ENCODE measurements at regions not wholly inside any gene's neighbourhood (a gene's known extent, or its start where the extent isn't known, plus 50 kb on each side); places are given as distances from the start of the nearest gene placed in this dataset.

GRCh38 chr16:13552062-13552959, 367.6 kb upstream of the ERCC4 start:
- Mint-ChIP-seq H3K4me3 (no peak overlapping the region), H3K4me1 (no peaks in the 10 kb centered on the region), H3K9me3 (peaks cover 6% of the 10 kb centered on the region), H3K36me3 (no peaks in the 10 kb centered on the region), H3K27ac (no peak overlapping the region), H3K27me3 (no peaks in the 10 kb centered on the region)
- no peak for DNase-seq
- CTCF ChIA-PET, result no interaction called here

DNA sequence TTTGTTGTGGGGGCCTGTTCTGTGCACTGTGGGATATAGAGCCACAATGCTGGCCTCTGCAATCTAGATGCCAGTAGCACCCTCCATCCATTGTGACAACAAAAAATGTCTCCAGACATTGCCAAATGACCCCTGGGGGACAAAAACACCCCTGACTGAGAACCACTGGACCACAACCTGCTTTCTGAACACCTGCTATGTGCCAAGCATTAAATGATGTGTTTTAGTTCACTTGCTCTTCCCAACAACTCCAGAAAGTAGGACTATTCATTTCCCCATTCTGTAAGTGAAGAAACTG, 367.0 kb upstream of the ERCC4 start:
- H3K36me3 Mint-ChIP-seq, result no peaks in the 10 kb centered on the region
- H3K4me3 Mint-ChIP-seq, result no peak overlapping the region
- no peaks in the 10 kb centered on the region for H3K4me1 Mint-ChIP-seq
- peaks cover 6% of the 10 kb centered on the region for H3K9me3 Mint-ChIP-seq
- CTCF ChIA-PET, result no interaction called here
- H3K27ac Mint-ChIP-seq, result no peak overlapping the region
- no peaks in the 10 kb centered on the region for H3K27me3 Mint-ChIP-seq
- DNase-seq, result no peak

DNA sequence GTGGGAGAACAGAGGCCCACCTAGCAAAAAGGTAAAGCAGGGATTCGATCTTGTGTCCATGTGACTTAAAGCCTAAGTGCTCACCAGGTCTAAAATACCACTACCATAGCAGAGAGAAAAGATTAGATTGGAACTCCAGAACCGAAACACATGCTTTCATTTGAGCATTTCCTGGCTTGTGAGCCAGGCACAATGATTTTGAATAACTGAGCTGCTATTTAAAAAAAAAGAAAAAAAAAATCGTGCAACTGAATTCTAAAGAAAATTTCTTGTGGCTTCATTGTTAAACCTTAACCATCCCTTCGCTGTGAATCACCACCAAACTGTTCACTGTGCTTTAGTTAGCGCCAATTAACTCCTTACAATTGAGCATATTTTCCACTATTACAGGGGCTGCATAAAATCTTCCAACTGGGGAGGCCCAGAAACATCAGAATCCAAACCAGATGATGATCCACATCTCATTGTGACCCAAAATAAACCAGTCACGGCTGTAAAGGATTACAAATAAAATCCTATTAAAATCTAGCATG, 366.4 kb upstream of the ERCC4 start:
- no peak for DNase-seq
- CTCF ChIA-PET, result no interaction called here
- no peaks in the 10 kb centered on the region for H3K36me3 Mint-ChIP-seq
- no peaks in the 10 kb centered on the region for H3K27me3 Mint-ChIP-seq
- H3K4me3 Mint-ChIP-seq, result no peak overlapping the region
- H3K4me1 Mint-ChIP-seq, result no peaks in the 10 kb centered on the region
- H3K27ac Mint-ChIP-seq, result no peak overlapping the region
- peaks cover 6% of the 10 kb centered on the region for H3K9me3 Mint-ChIP-seq

DNA sequence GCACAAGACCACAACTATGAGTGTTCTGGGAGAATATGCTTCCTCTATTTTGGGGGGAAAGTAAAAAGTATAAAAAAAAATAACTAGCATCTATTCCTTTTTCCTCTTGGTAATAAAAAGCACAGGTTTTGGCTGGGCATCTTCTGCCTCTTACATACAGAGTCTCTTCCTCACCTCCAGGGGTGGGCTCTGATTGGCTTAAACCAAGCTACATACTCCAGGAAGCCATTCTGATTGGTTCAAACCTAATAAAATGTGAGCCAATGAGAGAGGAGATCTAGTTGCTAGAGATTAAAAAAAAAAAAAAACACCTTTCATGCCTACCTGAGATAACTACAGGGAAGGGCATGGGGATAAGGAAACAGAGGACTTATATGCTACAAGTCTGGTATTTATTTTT, 365.9 kb upstream of the ERCC4 start:
- Mint-ChIP-seq H3K36me3 (no peaks in the 10 kb centered on the region), H3K9me3 (peaks cover 6% of the 10 kb centered on the region), H3K27ac (no peak overlapping the region), H3K4me3 (no peak overlapping the region), H3K4me1 (no peaks in the 10 kb centered on the region), H3K27me3 (no peaks in the 10 kb centered on the region)
- DNase-seq, result no peak
- CTCF ChIA-PET, result no interaction called here

GRCh38 chr16:13554643-13555042, 365.3 kb upstream of the ERCC4 start:
- DNase-seq, result no peak
- no peaks in the 10 kb centered on the region for H3K36me3 Mint-ChIP-seq
- no peaks in the 10 kb centered on the region for H3K27me3 Mint-ChIP-seq
- no peaks in the 10 kb centered on the region for H3K4me1 Mint-ChIP-seq
- H3K9me3 Mint-ChIP-seq, result peaks cover 6% of the 10 kb centered on the region
- no peak overlapping the region for H3K4me3 Mint-ChIP-seq
- CTCF ChIA-PET, result no interaction called here
- no peak overlapping the region for H3K27ac Mint-ChIP-seq

- H3K36me3 Mint-ChIP-seq, result peaks cover 1% of the 10 kb centered on the region
- CTCF ChIA-PET, result no interaction called here
- no peak overlapping the region for H3K27ac Mint-ChIP-seq
- no peaks in the 10 kb centered on the region for H3K4me1 Mint-ChIP-seq
- H3K9me3 Mint-ChIP-seq, result peaks cover 6% of the 10 kb centered on the region
- H3K27me3 Mint-ChIP-seq, result no peaks in the 10 kb centered on the region
- no peak overlapping the region for H3K4me3 Mint-ChIP-seq
- no peak for DNase-seq
Measured at GRCh38 chr16:13557418-13557817, 362.5 kb upstream of the ERCC4 start.

GRCh38 chr16:13558752-13559151, 361.2 kb upstream of the ERCC4 start:
- no peak overlapping the region for H3K4me3 Mint-ChIP-seq
- no peaks in the 10 kb centered on the region for H3K4me1 Mint-ChIP-seq
- no peaks in the 10 kb centered on the region for H3K27me3 Mint-ChIP-seq
- CTCF ChIA-PET, result no interaction called here
- peaks cover 1% of the 10 kb centered on the region for H3K36me3 Mint-ChIP-seq
- H3K27ac Mint-ChIP-seq, result no peak overlapping the region
- no peak for DNase-seq
- peaks cover 2% of the 10 kb centered on the region for H3K9me3 Mint-ChIP-seq

- Mint-ChIP-seq H3K4me1 (no peaks in the 10 kb centered on the region), H3K4me3 (no peak overlapping the region), H3K27me3 (no peaks in the 10 kb centered on the region), H3K27ac (no peak overlapping the region), H3K36me3 (peaks cover 1% of the 10 kb centered on the region), H3K9me3 (peaks cover 3% of the 10 kb centered on the region)
- DNase-seq, result no peak
- CTCF ChIA-PET, result no interaction called here
Measured at GRCh38 chr16:13559624-13560023, 360.3 kb upstream of the ERCC4 start.

- no peaks in the 10 kb centered on the region for H3K4me1 Mint-ChIP-seq
- peaks cover 1% of the 10 kb centered on the region for H3K36me3 Mint-ChIP-seq
- DNase-seq, result no peak
- peaks cover 5% of the 10 kb centered on the region for H3K9me3 Mint-ChIP-seq
- no peaks in the 10 kb centered on the region for H3K27me3 Mint-ChIP-seq
- CTCF ChIA-PET, result no interaction called here
- no peak overlapping the region for H3K4me3 Mint-ChIP-seq
- no peak overlapping the region for H3K27ac Mint-ChIP-seq
Measured at GRCh38 chr16:13560151-13560550, 359.8 kb upstream of the ERCC4 start.

DNA sequence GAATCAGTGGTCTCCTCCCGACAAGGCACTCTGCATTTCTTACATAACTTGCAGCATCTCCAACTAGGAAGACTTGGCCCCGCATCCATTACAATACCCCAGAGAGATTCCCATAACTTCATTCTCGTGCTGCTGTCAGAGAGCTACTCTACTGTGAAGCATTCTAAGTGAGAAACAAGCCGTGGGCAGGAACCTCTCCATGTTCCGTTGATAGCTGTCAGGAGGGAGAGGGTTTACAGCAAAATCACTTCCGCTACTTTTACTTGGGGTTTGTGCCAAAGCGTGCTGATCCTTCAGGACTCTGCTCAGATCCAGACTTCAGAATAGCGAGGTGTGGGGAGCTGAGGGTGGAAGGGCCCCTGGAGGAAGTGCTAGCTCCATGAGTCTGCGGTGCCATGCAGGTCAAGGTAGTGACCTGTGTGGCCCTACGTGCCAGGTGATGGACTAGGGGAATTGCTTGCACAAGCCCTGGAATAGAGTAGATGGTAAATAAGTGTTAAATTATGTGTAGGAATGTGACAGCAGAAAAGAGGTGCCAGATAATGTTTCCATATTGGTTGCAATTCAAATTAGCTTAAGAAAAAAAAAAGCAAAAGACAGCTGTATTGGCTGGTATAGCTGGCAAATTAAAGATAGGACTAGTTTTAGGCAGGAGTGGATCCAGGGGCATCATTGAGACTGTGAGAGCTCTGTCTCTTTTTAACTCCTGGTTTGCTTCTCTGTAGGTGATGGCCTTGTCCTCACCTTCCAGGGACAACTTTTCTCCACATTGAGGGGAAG, 358.5 kb upstream of the ERCC4 start:
- Mint-ChIP-seq H3K9me3 (peaks cover 4% of the 10 kb centered on the region), H3K27me3 (no peaks in the 10 kb centered on the region), H3K36me3 (peaks cover 1% of the 10 kb centered on the region), H3K4me1 (no peaks in the 10 kb centered on the region), H3K4me3 (no peak overlapping the region), H3K27ac (no peak overlapping the region)
- DNase-seq, result no peak
- CTCF ChIA-PET, result no interaction called here

GRCh38 chr16:13568803-13569202, 351.2 kb upstream of the ERCC4 start:
- Mint-ChIP-seq H3K4me3 (no peak overlapping the region), H3K9me3 (peaks cover 12% of the 10 kb centered on the region), H3K4me1 (no peaks in the 10 kb centered on the region), H3K27me3 (no peaks in the 10 kb centered on the region), H3K27ac (no peak overlapping the region), H3K36me3 (no peaks in the 10 kb centered on the region)
- no peak for DNase-seq
- CTCF ChIA-PET, result no interaction called here

GRCh38 chr16:13569986-13570385, 350.0 kb upstream of the ERCC4 start:
- CTCF ChIA-PET, result no interaction called here
- Mint-ChIP-seq H3K27ac (no peak overlapping the region), H3K4me1 (no peaks in the 10 kb centered on the region), H3K4me3 (no peak overlapping the region), H3K27me3 (no peaks in the 10 kb centered on the region), H3K36me3 (no peaks in the 10 kb centered on the region), H3K9me3 (peaks cover 8% of the 10 kb centered on the region)
- DNase-seq, result no peak

DNA sequence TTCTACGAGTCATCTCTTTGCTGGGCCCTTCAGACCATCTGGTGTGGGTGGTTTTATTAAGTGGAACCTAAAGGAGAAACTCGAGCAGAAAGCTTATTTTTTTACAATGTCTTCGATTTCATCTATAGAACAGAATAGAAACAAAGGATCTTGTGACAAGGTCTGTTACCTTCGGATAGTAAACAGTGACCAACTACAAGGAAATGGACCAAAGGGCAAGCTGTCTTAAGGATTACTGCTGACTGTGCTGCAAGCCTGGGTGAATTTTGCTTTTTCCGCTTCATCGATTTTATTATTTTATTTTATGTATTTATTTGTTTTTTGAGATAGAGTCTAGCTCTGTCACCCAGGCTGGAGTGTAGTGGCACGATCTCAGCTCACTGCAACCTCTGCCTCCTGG, 348.9 kb upstream of the ERCC4 start:
- H3K4me3 Mint-ChIP-seq, result no peak overlapping the region
- CTCF ChIA-PET, result no interaction called here
- peaks cover 8% of the 10 kb centered on the region for H3K9me3 Mint-ChIP-seq
- DNase-seq, result no peak
- H3K4me1 Mint-ChIP-seq, result no peaks in the 10 kb centered on the region
- no peaks in the 10 kb centered on the region for H3K36me3 Mint-ChIP-seq
- no peak overlapping the region for H3K27ac Mint-ChIP-seq
- no peaks in the 10 kb centered on the region for H3K27me3 Mint-ChIP-seq

GRCh38 chr16:13573903-13574302, 346.1 kb upstream of the ERCC4 start:
- Mint-ChIP-seq H3K4me1 (no peaks in the 10 kb centered on the region), H3K27ac (no peak overlapping the region), H3K4me3 (no peak overlapping the region), H3K9me3 (peaks cover 4% of the 10 kb centered on the region), H3K27me3 (no peaks in the 10 kb centered on the region), H3K36me3 (no peaks in the 10 kb centered on the region)
- CTCF ChIA-PET, result no interaction called here
- no peak for DNase-seq

GRCh38 chr16:13586051-13586450, 333.9 kb upstream of the ERCC4 start:
- Mint-ChIP-seq H3K4me3 (no peak overlapping the region), H3K27ac (no peak overlapping the region), H3K27me3 (no peaks in the 10 kb centered on the region), H3K4me1 (no peaks in the 10 kb centered on the region), H3K9me3 (peaks cover 13% of the 10 kb centered on the region), H3K36me3 (no peaks in the 10 kb centered on the region)
- CTCF ChIA-PET, result no interaction called here
- no peak for DNase-seq
